ENCODE measurements at regions not wholly inside any gene's neighbourhood (a gene's known extent, or its start where the extent isn't known, plus 50 kb on each side); places are given as distances from the start of the nearest gene placed in this dataset.
A peak's percentile ranks its signal among the peaks of the same experiment; 100 is the strongest.
"Not testable (repeated sequence)": the region's sequence is repeated elsewhere in the genome, so short reads cannot be mapped to it uniquely, and the experiment has no call there.

DNA sequence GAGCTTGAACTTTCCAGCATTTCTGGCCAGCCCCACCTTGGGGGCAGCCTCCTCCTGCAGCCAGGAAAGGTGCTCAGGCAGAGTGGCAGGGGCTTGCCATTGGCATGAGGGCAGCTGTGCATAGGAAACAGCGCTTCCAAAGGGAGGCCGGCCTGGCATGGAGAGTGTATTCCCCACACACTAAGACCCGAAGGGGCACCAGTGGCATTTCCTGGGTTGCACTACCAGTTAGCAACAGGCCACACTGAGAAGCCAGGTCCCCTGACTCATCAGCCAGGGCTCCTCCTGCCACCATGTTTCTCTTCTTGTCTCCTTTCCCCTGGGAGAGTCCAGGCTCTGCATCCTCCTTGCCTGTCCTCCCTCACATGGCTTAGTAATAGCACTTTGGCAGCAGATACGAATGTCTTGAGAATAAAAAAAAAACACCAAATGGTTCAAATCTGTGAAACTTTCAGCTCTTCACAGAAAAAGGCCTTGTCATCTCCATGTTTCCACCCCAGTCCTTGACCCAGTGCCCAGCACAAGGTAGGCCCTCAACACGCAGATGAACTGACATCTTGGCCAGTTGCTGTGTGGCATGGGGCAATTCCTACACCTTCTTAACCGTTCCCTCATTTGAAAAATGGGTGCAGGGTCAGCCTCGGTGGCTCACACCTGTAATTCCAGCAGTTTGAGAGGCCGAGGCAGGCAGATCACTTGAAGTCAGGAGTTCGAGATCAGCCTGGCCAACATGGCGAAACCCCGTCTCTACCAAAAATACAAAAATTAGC is 180.4 kb downstream of the SMAD6 start:
- FAIRE-seq (no peak), DNase-seq (no peak)
- H3K36me3 ChIP-seq (ENCODE audit: control insufficient read depth in 3 of 3, insufficient read depth in 2 of 3, low read depth in 1 of 3, low read length in 3 of 3), result no peaks in the 10 kb centered on the region
- peaks cover 0 to 12% of the 10 kb centered on the region in 2 donors for H3K9me3 ChIP-seq (ENCODE audit: control insufficient read depth in 2 of 2, insufficient read depth in 1 of 2, low read depth in 1 of 2, low read length in 1 of 2)
- peaks cover 0 to 6% (median 0%) of the 10 kb centered on the region in 3 donors for H3K27me3 ChIP-seq (ENCODE audit: control insufficient read depth in 3 of 3, insufficient read depth in 3 of 3, low read length in 3 of 3)
- H3K4me1 ChIP-seq (ENCODE audit: control insufficient read depth in 3 of 3, insufficient read depth in 2 of 3, low read depth in 1 of 3, low read length in 2 of 3), result no peaks in the 10 kb centered on the region
- no peak overlapping the region for H3K27ac ChIP-seq (ENCODE audit: low read depth in 1 of 3, low read length in 2 of 3)
- no peak overlapping the region for H3K4me3 ChIP-seq (ENCODE audit: low read depth in 1 of 3, low read length in 3 of 3)
- 86 to 90% (median 89%) methylated on average over 11 of the region's 11 CpGs for WGBS, 3 donors

- Histone ChIP-seq H3K36me3 (ENCODE audit: control insufficient read depth in 3 of 3, insufficient read depth in 2 of 3, low read depth in 1 of 3, low read length in 3 of 3) (no peaks in the 10 kb centered on the region), H3K4me1 (ENCODE audit: control insufficient read depth in 3 of 3, insufficient read depth in 2 of 3, low read depth in 1 of 3, low read length in 2 of 3) (no peaks in the 10 kb centered on the region), H3K27ac (ENCODE audit: low read depth in 1 of 3, low read length in 2 of 3) (peak overlapping the region in 2 of 3 donors; percentile 57 to 60), H3K9me3 (ENCODE audit: control insufficient read depth in 2 of 2, insufficient read depth in 1 of 2, low read depth in 1 of 2, low read length in 1 of 2) (peaks cover 0 to 18% of the 10 kb centered on the region in 2 donors), H3K27me3 (ENCODE audit: control insufficient read depth in 3 of 3, insufficient read depth in 3 of 3, low read length in 3 of 3) (peaks cover 0 to 6% (median 0%) of the 10 kb centered on the region in 3 donors), H3K4me3 (ENCODE audit: low read depth in 1 of 3, low read length in 3 of 3) (no peak overlapping the region)
- 23 to 41% (median 33%) methylated on average over 10 of the region's 10 CpGs for WGBS, 3 donors
- no peak for FAIRE-seq
- peak in 1 of 2 donors; percentile 36 for DNase-seq
Measured at GRCh38 chr15:66883284-66883911, 181.4 kb downstream of the SMAD6 start.

- WGBS, 3 donors, result 79 to 88% (median 83%) methylated on average over 8 of the region's 8 CpGs
- FAIRE-seq, result no peak
- H3K4me3 ChIP-seq (ENCODE audit: low read depth in 1 of 3, low read length in 3 of 3), result no peak overlapping the region
- peak overlapping the region in 1 of 3 donors; percentile 57 for H3K27ac ChIP-seq (ENCODE audit: low read depth in 1 of 3, low read length in 2 of 3)
- H3K4me1 ChIP-seq (ENCODE audit: control insufficient read depth in 3 of 3, insufficient read depth in 2 of 3, low read depth in 1 of 3, low read length in 2 of 3), result no peaks in the 10 kb centered on the region
- no peaks in the 10 kb centered on the region for H3K36me3 ChIP-seq (ENCODE audit: control insufficient read depth in 3 of 3, insufficient read depth in 2 of 3, low read depth in 1 of 3, low read length in 3 of 3)
- no peak for DNase-seq
- peaks cover 0 to 6% (median 0%) of the 10 kb centered on the region in 3 donors for H3K27me3 ChIP-seq (ENCODE audit: control insufficient read depth in 3 of 3, insufficient read depth in 3 of 3, low read length in 3 of 3)
- H3K9me3 ChIP-seq (ENCODE audit: control insufficient read depth in 2 of 2, insufficient read depth in 1 of 2, low read depth in 1 of 2, low read length in 1 of 2), result peaks cover 0 to 20% of the 10 kb centered on the region in 2 donors
Measured at GRCh38 chr15:66884115-66884622, 181.2 kb upstream of the SMAD3 start.

DNA sequence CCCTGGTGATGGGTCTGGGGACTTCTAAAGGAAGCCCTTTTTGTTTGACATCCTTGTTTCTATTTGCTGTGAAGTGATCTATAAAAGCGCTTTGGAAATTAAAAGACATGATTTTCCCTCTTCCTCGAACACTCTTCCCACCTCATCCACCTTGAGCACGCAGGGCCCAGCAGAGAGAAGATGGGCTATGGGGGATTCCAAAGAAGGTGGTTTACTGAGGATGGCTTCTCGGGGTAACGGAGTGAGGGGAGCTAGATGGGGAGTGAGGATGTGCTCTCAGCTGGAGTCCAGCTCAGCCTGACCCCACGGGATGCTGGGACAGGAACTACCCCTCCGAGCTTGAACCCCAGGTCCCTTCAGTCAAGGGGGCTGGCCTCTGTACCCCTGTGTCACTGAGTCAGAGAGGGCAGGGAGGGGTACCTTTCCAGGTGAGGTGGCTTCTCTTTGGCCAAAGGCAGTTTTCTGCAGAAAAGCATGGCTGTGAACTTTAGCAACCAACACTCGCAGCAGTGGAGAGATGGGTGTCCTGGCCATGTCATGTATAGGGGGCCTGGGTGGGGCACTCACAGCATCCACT is 180.7 kb upstream of the SMAD3 start:
- WGBS, 3 donors, result 86 to 93% (median 92%) methylated on average over 8 of the region's 8 CpGs
- H3K27me3 ChIP-seq (ENCODE audit: control insufficient read depth in 3 of 3, insufficient read depth in 3 of 3, low read length in 3 of 3), result peaks cover 0 to 6% (median 0%) of the 10 kb centered on the region in 3 donors
- H3K36me3 ChIP-seq (ENCODE audit: control insufficient read depth in 3 of 3, insufficient read depth in 2 of 3, low read depth in 1 of 3, low read length in 3 of 3), result no peaks in the 10 kb centered on the region
- no peak for DNase-seq
- no peaks in the 10 kb centered on the region for H3K4me1 ChIP-seq (ENCODE audit: control insufficient read depth in 3 of 3, insufficient read depth in 2 of 3, low read depth in 1 of 3, low read length in 2 of 3)
- H3K4me3 ChIP-seq (ENCODE audit: low read depth in 1 of 3, low read length in 3 of 3), result no peak overlapping the region
- H3K9me3 ChIP-seq (ENCODE audit: control insufficient read depth in 2 of 2, insufficient read depth in 1 of 2, low read depth in 1 of 2, low read length in 1 of 2), result peaks cover 0 to 20% of the 10 kb centered on the region in 2 donors
- FAIRE-seq, result no peak
- no peak overlapping the region for H3K27ac ChIP-seq (ENCODE audit: low read depth in 1 of 3, low read length in 2 of 3)

GRCh38 chr15:66885281-66885915 is 180.0 kb upstream of the SMAD3 start:
- Histone ChIP-seq H3K36me3 (ENCODE audit: control insufficient read depth in 3 of 3, insufficient read depth in 2 of 3, low read depth in 1 of 3, low read length in 3 of 3) (no peaks in the 10 kb centered on the region), H3K9me3 (ENCODE audit: control insufficient read depth in 2 of 2, insufficient read depth in 1 of 2, low read depth in 1 of 2, low read length in 1 of 2) (peaks cover 0 to 24% of the 10 kb centered on the region in 2 donors), H3K4me1 (ENCODE audit: control insufficient read depth in 3 of 3, insufficient read depth in 2 of 3, low read depth in 1 of 3, low read length in 2 of 3) (no peaks in the 10 kb centered on the region), H3K27me3 (ENCODE audit: control insufficient read depth in 3 of 3, insufficient read depth in 3 of 3, low read length in 3 of 3) (peaks cover 0 to 6% (median 0%) of the 10 kb centered on the region in 3 donors), H3K27ac (ENCODE audit: low read depth in 1 of 3, low read length in 2 of 3) (no peak overlapping the region), H3K4me3 (ENCODE audit: low read depth in 1 of 3, low read length in 3 of 3) (no peak overlapping the region)
- no peak for FAIRE-seq
- DNase-seq, result no peak
- WGBS, 3 donors, result 86 to 90% (median 86%) methylated on average over 5 of the region's 5 CpGs

GRCh38 chr15:66886241-66886675 is 179.1 kb upstream of the SMAD3 start:
- Histone ChIP-seq H3K27ac (ENCODE audit: low read depth in 1 of 3, low read length in 2 of 3) (no peak overlapping the region), H3K4me3 (ENCODE audit: low read depth in 1 of 3, low read length in 3 of 3) (no peak overlapping the region), H3K9me3 (ENCODE audit: control insufficient read depth in 2 of 2, insufficient read depth in 1 of 2, low read depth in 1 of 2, low read length in 1 of 2) (peaks cover 0 to 24% of the 10 kb centered on the region in 2 donors), H3K4me1 (ENCODE audit: control insufficient read depth in 3 of 3, insufficient read depth in 2 of 3, low read depth in 1 of 3, low read length in 2 of 3) (no peaks in the 10 kb centered on the region), H3K36me3 (ENCODE audit: control insufficient read depth in 3 of 3, insufficient read depth in 2 of 3, low read depth in 1 of 3, low read length in 3 of 3) (no peaks in the 10 kb centered on the region), H3K27me3 (ENCODE audit: control insufficient read depth in 3 of 3, insufficient read depth in 3 of 3, low read length in 3 of 3) (peaks cover 0 to 6% (median 0%) of the 10 kb centered on the region in 3 donors)
- WGBS, 3 donors, result 87 to 91% (median 88%) methylated on average over 9 of the region's 9 CpGs
- FAIRE-seq, result no peak
- DNase-seq, result no peak

- 83 to 90% (median 83%) methylated on average over 7 of the region's 7 CpGs for WGBS, 3 donors
Measured at GRCh38 chr15:66886686-66887273, 178.6 kb upstream of the SMAD3 start.

DNA sequence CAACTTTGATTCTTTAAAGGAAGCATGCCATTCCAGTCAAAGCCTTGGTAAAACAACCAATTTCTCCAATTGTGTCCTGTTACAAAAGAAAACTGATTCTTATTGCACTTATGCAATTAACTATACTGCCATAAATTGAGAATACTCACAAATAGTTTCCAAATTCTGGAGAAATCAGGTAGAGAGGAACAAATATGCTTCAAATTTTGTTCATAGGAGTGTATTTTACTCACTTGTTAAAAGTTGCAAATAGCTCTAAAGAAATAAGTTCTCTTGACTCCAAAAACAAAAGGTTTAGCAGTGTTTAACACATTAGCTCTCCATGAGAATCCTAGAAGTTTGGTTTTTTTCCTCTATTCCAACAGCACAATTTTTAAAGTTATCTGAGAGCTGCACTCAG is 176.1 kb upstream of the SMAD3 start:
- not testable (repeated sequence) for H3K4me1 ChIP-seq (ENCODE audit: control insufficient read depth in 3 of 3, insufficient read depth in 2 of 3, low read depth in 1 of 3, low read length in 2 of 3); H3K4me3 ChIP-seq (ENCODE audit: low read depth in 1 of 3, low read length in 3 of 3); FAIRE-seq; H3K27ac ChIP-seq (ENCODE audit: low read depth in 1 of 3, low read length in 2 of 3); H3K36me3 ChIP-seq (ENCODE audit: control insufficient read depth in 3 of 3, insufficient read depth in 2 of 3, low read depth in 1 of 3, low read length in 3 of 3); DNase-seq; H3K27me3 ChIP-seq (ENCODE audit: control insufficient read depth in 3 of 3, insufficient read depth in 3 of 3, low read length in 3 of 3)
- H3K9me3 ChIP-seq (ENCODE audit: control insufficient read depth in 2 of 2, insufficient read depth in 1 of 2, low read depth in 1 of 2, low read length in 1 of 2), result peaks cover 0 to 24% of the 10 kb centered on the region in 2 donors

More at GRCh38 chr15:66886686-66887273, 178.6 kb upstream of the SMAD3 start:
- H3K4me1 ChIP-seq (ENCODE audit: control insufficient read depth in 3 of 3, insufficient read depth in 2 of 3, low read depth in 1 of 3, low read length in 2 of 3), result no peaks in the 10 kb centered on the region
- no peak for FAIRE-seq
- DNase-seq, result no peak
- peaks cover 0 to 24% of the 10 kb centered on the region in 2 donors for H3K9me3 ChIP-seq (ENCODE audit: control insufficient read depth in 2 of 2, insufficient read depth in 1 of 2, low read depth in 1 of 2, low read length in 1 of 2)
- no peak overlapping the region for H3K4me3 ChIP-seq (ENCODE audit: low read depth in 1 of 3, low read length in 3 of 3)
- H3K27me3 ChIP-seq (ENCODE audit: control insufficient read depth in 3 of 3, insufficient read depth in 3 of 3, low read length in 3 of 3), result peaks cover 0 to 3% (median 0%) of the 10 kb centered on the region in 3 donors
- H3K27ac ChIP-seq (ENCODE audit: low read depth in 1 of 3, low read length in 2 of 3), result no peak overlapping the region
- H3K36me3 ChIP-seq (ENCODE audit: control insufficient read depth in 3 of 3, insufficient read depth in 2 of 3, low read depth in 1 of 3, low read length in 3 of 3), result no peaks in the 10 kb centered on the region
